ENCODE measurements at regions not wholly inside any gene's neighbourhood (a gene's known extent, or its start where the extent isn't known, plus 50 kb on each side); places are given as distances from the start of the nearest gene placed in this dataset.
"Not testable (repeated sequence)": the region's sequence is repeated elsewhere in the genome, so short reads cannot be mapped to it uniquely, and the experiment has no call there.

DNA sequence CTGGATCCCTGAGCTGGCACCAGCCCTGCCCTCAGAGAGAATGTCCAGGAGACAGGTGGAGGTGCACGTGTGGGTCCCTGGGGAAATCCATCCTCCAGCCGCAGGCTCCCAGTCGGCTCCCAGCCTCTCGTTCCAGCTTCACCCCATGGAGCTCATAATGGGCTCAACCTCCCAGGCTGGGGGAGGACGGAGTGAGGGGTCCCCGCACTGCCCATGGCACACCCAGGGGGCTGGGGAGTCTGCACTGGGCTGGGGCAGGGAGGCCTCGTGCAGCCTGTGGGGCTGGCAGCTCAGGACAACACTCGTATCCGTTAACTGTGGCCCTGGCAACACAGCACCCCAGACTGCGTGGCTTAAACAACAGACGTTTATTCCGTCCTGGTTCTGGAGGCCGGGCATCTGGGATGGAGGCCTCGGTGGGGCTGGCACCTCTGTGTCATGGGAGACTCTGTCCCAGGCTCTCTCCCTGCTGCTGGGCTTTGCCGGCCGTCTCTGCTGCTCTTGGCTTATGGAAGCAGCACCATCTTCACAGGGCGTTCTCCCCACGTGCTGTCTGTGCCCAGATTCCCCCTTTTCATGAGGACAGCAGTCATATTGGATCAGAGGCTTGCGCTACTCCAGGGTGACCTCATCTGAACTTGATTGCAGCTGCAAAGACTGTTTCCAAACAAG, 223.6 kb downstream of the TMEM121 start:
- TF ChIP-seq POLR2A (IDR thresholded peaks at IDR 0.05): not testable (repeated sequence)
- TF ChIP-seq, protein P1, sequence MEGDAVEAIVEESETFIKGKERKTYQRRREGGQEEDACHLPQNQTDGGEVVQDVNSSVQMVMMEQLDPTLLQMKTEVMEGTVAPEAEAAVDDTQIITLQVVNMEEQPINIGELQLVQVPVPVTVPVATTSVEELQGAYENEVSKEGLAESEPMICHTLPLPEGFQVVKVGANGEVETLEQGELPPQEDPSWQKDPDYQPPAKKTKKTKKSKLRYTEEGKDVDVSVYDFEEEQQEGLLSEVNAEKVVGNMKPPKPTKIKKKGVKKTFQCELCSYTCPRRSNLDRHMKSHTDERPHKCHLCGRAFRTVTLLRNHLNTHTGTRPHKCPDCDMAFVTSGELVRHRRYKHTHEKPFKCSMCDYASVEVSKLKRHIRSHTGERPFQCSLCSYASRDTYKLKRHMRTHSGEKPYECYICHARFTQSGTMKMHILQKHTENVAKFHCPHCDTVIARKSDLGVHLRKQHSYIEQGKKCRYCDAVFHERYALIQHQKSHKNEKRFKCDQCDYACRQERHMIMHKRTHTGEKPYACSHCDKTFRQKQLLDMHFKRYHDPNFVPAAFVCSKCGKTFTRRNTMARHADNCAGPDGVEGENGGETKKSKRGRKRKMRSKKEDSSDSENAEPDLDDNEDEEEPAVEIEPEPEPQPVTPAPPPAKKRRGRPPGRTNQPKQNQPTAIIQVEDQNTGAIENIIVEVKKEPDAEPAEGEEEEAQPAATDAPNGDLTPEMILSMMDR (IDR thresholded peaks at IDR 0.05): not testable (repeated sequence)
